ENCODE measurements at regions not wholly inside any gene's neighbourhood (a gene's known extent, or its start where the extent isn't known, plus 50 kb on each side); places are given as distances from the start of the nearest gene placed in this dataset.

DNA sequence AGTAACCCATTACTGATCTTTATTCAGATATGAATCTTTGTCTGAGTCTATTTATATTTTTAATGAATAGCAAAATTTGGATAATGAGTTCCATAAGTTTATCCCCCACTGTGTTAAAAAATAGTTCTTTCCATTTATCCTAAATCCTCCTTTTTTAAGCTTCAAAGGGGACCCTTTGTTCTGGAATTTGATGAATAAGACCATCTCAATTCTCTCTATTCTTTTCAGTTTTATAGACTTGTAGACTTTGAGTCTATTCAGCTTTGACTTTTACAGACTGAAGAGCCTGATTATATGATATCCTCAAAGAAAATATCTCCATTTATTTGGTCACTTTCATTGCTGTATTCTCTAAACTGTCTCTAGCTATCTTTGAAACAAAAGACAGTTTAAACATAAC lies 2146.1 kb upstream of the CELF4 start:
- TF ChIP-seq, protein P1, sequence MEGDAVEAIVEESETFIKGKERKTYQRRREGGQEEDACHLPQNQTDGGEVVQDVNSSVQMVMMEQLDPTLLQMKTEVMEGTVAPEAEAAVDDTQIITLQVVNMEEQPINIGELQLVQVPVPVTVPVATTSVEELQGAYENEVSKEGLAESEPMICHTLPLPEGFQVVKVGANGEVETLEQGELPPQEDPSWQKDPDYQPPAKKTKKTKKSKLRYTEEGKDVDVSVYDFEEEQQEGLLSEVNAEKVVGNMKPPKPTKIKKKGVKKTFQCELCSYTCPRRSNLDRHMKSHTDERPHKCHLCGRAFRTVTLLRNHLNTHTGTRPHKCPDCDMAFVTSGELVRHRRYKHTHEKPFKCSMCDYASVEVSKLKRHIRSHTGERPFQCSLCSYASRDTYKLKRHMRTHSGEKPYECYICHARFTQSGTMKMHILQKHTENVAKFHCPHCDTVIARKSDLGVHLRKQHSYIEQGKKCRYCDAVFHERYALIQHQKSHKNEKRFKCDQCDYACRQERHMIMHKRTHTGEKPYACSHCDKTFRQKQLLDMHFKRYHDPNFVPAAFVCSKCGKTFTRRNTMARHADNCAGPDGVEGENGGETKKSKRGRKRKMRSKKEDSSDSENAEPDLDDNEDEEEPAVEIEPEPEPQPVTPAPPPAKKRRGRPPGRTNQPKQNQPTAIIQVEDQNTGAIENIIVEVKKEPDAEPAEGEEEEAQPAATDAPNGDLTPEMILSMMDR (IDR thresholded peaks at IDR 0.05): no peak
- TF ChIP-seq POLR2A (IDR thresholded peaks at IDR 0.05) (no peak), EP300 (IDR thresholded peaks at IDR 0.05) (no peak)
